Renal cortex interstitium (tissue), 11 donors: ENCODE measurements at regions not wholly inside any gene's neighbourhood (a gene's known extent, or its start where the extent isn't known, plus 50 kb on each side); places are given as distances from the start of the nearest gene placed in this dataset.

ENCODE experiments used
- DNase-seq, 11 donors: peaks; one replicate each; pipeline ENCODE4 v3.0.0-alpha.2; 2013; ENCODE audit warnings: low read depth in 9 of 11, low spot score in 4 of 11; ENCODE audit errors: extremely low read depth in 1 of 11

DNA sequence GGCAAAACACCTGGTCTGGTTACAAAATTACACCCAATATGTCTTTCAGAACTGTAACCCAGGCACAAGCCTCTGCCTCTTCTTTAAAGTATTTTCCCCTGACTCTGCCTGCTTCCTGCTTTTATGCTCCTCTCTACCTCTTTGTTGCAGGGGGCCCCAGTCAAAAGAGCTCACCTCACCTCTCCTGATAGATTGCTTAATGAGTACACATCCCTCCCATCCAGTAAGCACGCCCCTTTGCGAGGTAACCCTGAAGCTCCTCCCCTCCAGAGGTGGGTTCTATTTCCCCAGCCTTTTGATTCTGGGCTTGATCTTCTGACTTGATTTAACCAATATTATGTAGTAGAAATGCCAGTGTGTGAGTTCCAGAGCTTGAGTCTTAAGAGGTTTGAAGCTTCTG lies 56.6 kb upstream of the EYA2 start:
- DNase-seq: no peak

DNA sequence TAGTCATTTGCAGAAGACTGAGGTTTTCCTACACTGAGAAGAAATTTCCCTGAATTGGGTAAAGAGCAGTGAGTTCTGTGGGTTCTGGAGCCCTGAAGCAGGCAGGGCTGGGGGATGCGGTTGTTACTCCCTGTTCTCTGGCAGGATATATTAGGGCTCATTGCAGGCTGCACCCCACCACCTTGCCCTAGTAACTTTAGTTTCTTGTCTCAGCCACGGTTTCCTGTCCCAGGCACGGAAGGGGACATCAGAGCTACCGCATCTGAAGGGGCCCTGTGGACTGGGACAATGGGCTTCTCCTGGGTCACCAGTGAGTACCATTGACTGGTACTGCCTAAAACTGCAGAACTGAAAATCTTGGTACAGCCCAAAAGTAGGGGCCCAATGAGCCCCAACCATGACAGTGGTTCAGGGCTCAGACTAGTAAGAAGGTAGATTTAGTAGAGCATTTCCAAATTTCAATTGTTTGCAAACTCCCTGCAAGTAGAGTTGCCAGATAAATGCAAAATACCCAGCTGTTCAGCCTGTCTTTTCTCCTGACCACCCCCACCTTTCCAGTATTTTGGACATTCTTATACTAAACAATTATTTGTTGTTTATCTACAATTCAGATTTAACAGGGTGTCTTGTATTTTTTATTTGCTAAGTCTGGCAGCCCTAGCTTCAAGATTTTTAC lies 54.5 kb upstream of the EYA2 start:
- no peak for DNase-seq
